A673 (cell line): ENCODE measurements at regions not wholly inside any gene's neighbourhood (a gene's known extent, or its start where the extent isn't known, plus 50 kb on each side); places are given as distances from the start of the nearest gene placed in this dataset.

Experiments used
- CTCF ChIP-seq: fragments of 300-800, 200-600 bp; sonication (generic); conservative IDR thresholded peaks from 2 replicates; pipeline ENCODE4 v1.5.1; 2017; ENCODE audit warnings: low read depth, mild to moderate bottlenecking, antibody characterized with exemption, low read length, moderate library complexity, mixed read lengths
- EZH2 ChIP-seq: fragments of 200-600 bp; sonication (generic); IDR thresholded peaks from 2 replicates; pipeline ENCODE4 v1.6.1; 2017; ENCODE audit warnings: borderline replicate concordance, low read depth, mild to moderate bottlenecking, mixed read lengths, antibody characterized with exemption, low read length; ENCODE audit not compliant: poor library complexity, severe bottlenecking

GRCh38 chr11:115078461-115079438 is 400.4 kb downstream of the NXPE2 start:
- TF ChIP-seq CTCF = no peak
- no peak for TF ChIP-seq EZH2
